C4-2B (cell line): ENCODE measurements at regions not wholly inside any gene's neighbourhood (a gene's known extent, or its start where the extent isn't known, plus 50 kb on each side); places are given as distances from the start of the nearest gene placed in this dataset.

ENCODE experiments used
- H3K27ac ChIP-seq: fragments of 450-650 bp; 2 replicates; pipeline ENCODE4 v1.5.1; 2017
- ZFX ChIP-seq: fragments of 450-650 bp; IDR thresholded peaks from 2 replicates; pipeline ENCODE4 v1.6.1; 2017
- TF ChIP-seq, protein P1 (sequence below): fragments of 450-650 bp; conservative IDR thresholded peaks from 2 replicates; pipeline ENCODE4 v1.5.1; 2017; ENCODE audit warnings: mild to moderate bottlenecking

DNA sequence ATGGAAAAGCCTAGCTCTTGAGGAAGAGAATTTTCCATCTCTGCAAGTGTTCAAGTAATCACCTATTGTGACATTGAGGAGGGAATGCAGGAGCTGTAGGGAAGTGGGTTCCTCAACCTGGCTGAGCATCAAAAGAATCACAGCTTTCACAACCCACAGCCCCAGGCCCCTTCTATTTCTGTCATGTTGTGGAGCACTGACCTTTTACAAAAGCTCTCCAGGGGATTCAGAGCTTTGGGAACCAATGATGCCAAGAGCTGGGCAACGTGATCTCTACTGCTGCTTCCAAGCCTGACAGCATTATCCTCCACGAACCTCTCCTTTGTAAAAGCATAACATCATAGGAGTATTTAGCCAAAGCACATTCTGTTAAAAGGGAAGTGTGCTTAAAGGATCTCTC is 231.1 kb downstream of the ADAMTS9 start:
- TF ChIP-seq ZFX = no peak
- TF ChIP-seq, protein P1, sequence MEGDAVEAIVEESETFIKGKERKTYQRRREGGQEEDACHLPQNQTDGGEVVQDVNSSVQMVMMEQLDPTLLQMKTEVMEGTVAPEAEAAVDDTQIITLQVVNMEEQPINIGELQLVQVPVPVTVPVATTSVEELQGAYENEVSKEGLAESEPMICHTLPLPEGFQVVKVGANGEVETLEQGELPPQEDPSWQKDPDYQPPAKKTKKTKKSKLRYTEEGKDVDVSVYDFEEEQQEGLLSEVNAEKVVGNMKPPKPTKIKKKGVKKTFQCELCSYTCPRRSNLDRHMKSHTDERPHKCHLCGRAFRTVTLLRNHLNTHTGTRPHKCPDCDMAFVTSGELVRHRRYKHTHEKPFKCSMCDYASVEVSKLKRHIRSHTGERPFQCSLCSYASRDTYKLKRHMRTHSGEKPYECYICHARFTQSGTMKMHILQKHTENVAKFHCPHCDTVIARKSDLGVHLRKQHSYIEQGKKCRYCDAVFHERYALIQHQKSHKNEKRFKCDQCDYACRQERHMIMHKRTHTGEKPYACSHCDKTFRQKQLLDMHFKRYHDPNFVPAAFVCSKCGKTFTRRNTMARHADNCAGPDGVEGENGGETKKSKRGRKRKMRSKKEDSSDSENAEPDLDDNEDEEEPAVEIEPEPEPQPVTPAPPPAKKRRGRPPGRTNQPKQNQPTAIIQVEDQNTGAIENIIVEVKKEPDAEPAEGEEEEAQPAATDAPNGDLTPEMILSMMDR = no peak
- no peak overlapping the region for H3K27ac ChIP-seq

DNA sequence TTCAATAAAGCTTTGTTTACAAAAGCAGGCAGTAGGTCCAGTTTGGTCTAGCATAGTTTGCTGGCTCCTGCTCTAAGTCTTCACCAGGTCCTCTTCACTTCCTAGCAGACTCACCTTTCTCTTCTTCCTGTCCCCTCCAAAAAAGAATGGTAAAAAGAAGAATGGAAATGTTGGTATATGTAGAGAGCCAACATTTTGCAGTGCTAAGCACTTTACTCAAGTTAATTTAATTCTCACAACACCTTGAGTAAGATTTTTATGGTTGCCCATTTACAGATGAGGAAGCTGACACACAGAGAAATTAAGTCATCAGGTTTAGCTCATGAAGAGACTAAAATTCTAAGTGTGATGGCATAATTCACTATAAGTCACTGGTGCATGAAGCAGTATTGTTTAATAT is 230.1 kb upstream of the PRICKLE2 start:
- TF ChIP-seq ZFX = no peak
- no peak overlapping the region for H3K27ac ChIP-seq

DNA sequence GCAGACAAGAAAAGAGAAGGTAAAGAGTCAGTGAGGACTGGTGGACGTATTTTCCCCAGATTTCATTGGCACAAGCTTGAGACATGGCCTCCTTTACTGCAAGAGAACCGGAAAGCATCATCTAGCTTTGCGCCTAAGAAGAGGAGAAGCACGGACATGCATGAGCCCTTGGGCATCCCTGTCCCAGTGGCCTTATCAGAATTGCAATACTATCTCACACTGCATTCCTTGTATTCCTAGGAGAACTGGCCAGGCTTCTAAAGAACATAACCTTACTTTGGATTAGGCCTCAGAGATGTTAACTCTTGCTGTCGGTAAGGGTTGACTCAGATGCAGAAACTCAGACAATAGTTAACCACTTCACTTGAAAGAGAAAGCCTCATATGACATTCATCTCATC is 229.5 kb upstream of the PRICKLE2 start:
- no peak for TF ChIP-seq ZFX
- TF ChIP-seq, protein P1 = no peak
- no peak overlapping the region for H3K27ac ChIP-seq

DNA sequence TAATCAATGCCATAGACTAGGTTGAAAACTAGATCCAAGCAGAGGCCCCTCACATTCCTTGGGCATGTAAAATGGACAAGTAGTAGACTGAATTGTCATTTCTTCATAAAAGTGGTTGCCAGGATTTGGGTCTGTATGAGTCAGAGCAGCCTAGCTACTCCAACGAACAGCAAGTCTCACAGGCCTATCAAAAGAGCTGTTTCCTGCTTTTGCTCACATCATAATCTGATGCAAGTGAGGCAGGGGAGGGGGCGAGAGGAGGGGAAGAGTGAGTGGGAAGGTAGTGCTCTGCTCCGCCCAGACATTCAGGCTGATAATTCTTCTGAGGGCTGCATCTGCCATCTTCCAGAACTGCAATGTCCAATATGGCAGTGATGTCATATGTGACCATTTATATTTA is 228.9 kb upstream of the PRICKLE2 start:
- no peak overlapping the region for H3K27ac ChIP-seq
- no peak for TF ChIP-seq ZFX
- TF ChIP-seq, protein P1 = no peak

DNA sequence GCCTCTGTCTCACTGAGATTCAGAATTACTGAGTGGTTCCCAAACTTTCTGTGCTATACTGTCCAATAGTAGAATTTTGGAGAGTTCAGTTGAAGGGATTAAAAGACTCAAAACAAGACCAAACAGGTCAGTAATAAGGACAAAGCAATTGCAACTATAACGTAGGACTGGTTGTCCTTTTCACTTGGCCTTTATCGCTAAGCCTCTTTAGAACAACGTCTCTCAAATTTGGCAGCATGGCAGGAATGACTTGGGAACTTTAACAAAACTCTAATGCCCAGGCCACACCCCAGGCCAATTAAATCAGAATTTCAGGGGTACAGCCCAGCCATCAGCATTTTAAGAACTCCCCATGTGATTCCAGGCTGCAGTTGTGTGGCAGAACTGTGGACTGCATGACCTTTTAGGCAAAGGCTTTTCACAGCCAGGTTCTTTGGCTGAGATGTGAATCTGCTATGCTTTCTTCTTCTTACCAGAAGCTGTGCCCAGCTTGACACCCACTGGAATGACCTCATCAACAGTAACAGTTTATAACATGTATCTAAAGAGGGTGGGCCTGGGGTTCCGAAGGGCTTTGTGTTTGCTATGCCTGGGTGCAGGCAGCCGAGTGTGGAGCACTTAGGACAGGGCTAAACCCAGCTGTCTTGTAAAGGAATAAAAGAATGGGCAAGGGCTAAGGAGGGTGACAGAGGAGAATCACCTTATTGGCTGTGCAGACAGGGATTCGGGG is 226.2 kb upstream of the PRICKLE2 start:
- H3K27ac ChIP-seq = no peak overlapping the region
- TF ChIP-seq, protein P1 = no peak
- TF ChIP-seq ZFX = no peak

DNA sequence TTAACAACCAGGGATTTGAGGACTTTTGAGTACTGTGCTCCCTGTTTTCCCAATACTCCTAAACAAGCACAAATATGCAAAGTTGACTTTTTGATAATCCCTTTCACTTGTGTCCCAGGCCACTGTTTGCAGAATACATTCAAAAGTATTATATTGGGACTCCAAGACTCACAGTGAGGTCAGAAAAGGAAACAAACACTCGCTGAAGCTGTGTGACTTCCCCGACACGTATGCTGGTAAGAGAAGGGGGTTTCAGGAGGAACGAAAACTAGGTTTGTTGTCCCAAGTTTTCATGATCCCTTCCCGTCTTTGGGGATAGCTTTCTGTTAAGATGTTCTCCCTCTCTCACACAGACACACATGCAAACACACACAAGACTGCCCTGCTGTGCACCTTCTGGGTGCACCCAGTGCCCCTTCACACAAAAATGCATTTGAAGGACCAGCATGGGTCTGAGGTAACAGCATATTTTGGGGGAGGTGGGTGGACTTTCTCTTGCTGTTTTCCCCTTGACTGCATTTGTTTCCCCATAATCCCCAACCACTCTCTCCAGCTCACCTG is 225.2 kb upstream of the PRICKLE2 start:
- no peak overlapping the region for H3K27ac ChIP-seq
- TF ChIP-seq, protein P1 = no peak
- TF ChIP-seq ZFX = no peak

DNA sequence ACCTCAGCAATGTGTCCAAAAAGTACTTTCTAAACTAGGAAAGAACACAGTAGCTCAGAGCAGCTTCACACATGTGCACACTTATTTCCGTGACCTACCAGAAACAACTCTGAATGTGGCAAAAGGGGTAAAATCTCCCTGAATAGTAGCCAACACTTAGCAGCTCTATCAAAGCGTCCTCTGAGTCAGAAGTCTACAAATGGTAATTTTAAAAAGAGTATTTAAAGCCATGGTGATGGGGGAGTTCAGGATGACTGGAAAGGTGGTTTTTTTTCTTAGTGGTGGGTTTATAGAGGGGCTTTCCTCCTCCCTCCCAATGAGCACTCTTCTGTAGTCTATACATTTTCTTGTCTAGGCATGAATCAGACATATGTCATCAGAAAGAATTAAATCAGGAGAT is 223.8 kb upstream of the PRICKLE2 start:
- TF ChIP-seq ZFX = no peak
- TF ChIP-seq, protein P1 = no peak
- no peak overlapping the region for H3K27ac ChIP-seq

DNA sequence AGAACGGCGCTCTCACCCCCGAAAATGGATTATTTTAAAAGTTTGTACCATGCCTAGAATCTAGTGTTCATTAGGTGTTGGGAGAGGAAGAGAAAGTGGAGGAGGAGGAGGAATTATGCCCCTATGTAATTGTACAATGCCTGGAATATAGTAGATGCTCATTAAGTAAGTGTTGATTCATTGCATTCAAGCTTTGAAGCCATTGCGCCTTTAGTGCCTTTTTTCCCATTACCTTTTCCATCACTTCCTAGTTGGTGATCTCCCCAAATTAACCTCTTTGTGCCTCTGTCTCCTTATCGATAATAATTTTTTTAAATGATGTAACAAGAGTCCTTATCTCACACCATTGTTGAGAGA is 220.7 kb upstream of the PRICKLE2 start:
- TF ChIP-seq ZFX = no peak
- no peak overlapping the region for H3K27ac ChIP-seq
